Natural killer cell (primary cell): ENCODE measurements at regions not wholly inside any gene's neighbourhood (a gene's known extent, or its start where the extent isn't known, plus 50 kb on each side); places are given as distances from the start of the nearest gene placed in this dataset.
A peak's percentile ranks its signal among the peaks of the same experiment; 100 is the strongest.

ENCODE experiments used
- ATAC-seq, 3 donors: fragments of 150-1000 bp in 2 of 3; fragments of 200-7000 bp in 1 of 3; cut with Tn5 transposase; 1 replicate in 1 of 3; 2 replicates in 2 of 3; pipeline ENCODE4 v1.10.0; 2021; ENCODE audit warnings: mild to moderate bottlenecking in 2 of 3, moderate library complexity in 2 of 3
- DNase-seq, 2 donors: peaks; one replicate each; pipeline versions ENCODE4 v3.0.0 to v3.0.0-alpha.2; 2013 to 2021; ENCODE audit warnings: mixed read lengths in 1 of 2
- H3K27ac ChIP-seq: one replicate; pipeline ENCODE4 v1.5.1; 2013; ENCODE audit warnings: mild to moderate bottlenecking, low read length
- H3K27me3 ChIP-seq: one replicate; pipeline ENCODE4 v1.6.1; 2013; ENCODE audit warnings: low read length; ENCODE audit not compliant: control insufficient read depth, insufficient read depth
- H3K36me3 ChIP-seq: one replicate; pipeline ENCODE4 v1.6.1; 2013; ENCODE audit warnings: low read length; ENCODE audit not compliant: control insufficient read depth, insufficient read depth
- H3K4me1 ChIP-seq: one replicate; pipeline ENCODE4 v1.6.1; 2013; ENCODE audit warnings: low read length; ENCODE audit not compliant: control insufficient read depth, insufficient read depth
- H3K4me3 ChIP-seq: one replicate; pipeline ENCODE4 v1.5.1; 2013; ENCODE audit warnings: low read length
- H3K9me3 ChIP-seq: one replicate; pipeline ENCODE4 v1.6.1; 2013; ENCODE audit warnings: low read length; ENCODE audit not compliant: control insufficient read depth, insufficient read depth
- H3K27ac Mint-ChIP-seq, 2 donors: one replicate each; pipeline ENCODE4 v1.8.0; 2022; ENCODE audit warnings: mild to moderate bottlenecking in 2 of 2, mixed read lengths in 2 of 2, moderate library complexity in 1 of 2
- H3K27me3 Mint-ChIP-seq, 2 donors: one replicate each; pipeline ENCODE4 v1.8.0; 2022; ENCODE audit warnings: low read depth in 2 of 2, mixed read lengths in 2 of 2
- H3K36me3 Mint-ChIP-seq: one replicate; pipeline ENCODE4 v1.8.0; 2022; ENCODE audit warnings: mixed read lengths
- H3K4me1 Mint-ChIP-seq, 2 donors: one replicate each; pipeline ENCODE4 v1.8.0; 2022; ENCODE audit warnings: mixed read lengths in 2 of 2
- H3K4me3 Mint-ChIP-seq: one replicate; pipeline ENCODE4 v1.8.0; 2022; ENCODE audit warnings: mild to moderate bottlenecking, moderate library complexity, mixed read lengths
- H3K9me3 Mint-ChIP-seq, 2 donors: one replicate each; pipeline ENCODE4 v1.8.0; 2022; ENCODE audit warnings: mixed read lengths in 2 of 2
- WGBS: methylation state at CpG from one replicate; pipeline ENCODE4 v1.1.7; 2013; ENCODE audit warnings: missing lambda C conversion rate; ENCODE audit not compliant: insufficient coverage; 5-methylcytosine and 5-hydroxymethylcytosine counted together
- intact Hi-C: fragments of 100-400 bp; cut with micrococcal nuclease; formaldehyde crosslinking; loops from one replicate; pipeline ENCODE4 v1.14.2; 2022
- TF ChIP-seq, protein P1 (sequence below): fragments of 200-600 bp; IDR thresholded peaks from one replicate; pipeline ENCODE4 v1.8.0; 2022; ENCODE audit warnings: antibody characterized with exemption

DNA sequence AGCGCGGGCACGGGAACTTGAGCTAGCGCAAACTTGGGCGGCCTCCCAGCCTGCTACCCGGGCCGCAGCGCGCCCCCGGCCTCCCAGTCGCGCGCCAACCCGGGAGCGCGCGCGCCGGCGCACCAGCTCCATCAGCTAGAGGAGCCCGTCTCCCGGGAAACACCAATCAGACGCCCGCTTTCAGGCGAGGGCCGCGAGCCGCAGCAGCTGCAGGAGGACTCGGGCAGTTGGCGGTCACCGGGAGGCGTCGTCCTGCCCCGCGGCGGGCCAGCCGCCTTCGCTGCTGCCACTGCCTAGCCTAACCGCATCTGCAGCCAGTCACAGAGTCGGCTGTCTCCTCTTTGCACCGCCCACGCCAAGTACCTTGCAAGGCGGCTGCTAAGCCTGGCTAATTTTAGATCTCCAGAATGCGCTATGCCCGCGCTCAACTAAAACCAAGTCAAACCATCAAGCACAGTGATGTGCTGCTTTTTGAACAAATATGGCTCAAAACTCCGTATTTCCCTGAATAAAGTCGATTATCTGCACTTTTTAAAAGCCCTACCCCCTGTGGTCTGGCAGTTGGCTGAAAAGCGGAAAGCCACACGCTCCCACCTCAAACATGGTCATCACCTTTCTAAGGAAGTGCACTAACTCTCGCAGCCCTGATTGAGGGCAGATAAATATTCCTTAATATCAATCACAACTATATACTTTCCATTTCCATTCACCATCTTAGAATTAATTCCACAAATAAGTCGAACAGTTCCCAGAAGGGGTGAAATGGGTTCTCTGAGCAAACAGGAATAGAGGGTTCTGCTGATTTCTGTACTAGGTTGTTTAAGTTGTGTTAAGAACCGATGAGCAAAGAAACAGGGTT lies 221.8 kb downstream of the MEF2C start:
- H3K9me3 ChIP-seq = peaks cover 24% of the 10 kb centered on the region
- DNase-seq (peak in 1 of 2 donors; percentile 33), ATAC-seq (peak; percentile 50 to 71 (median 62))
- peak overlapping the region; percentile 77 for H3K4me3 Mint-ChIP-seq
- peak overlapping the region; percentile 3 to 58 for H3K27ac Mint-ChIP-seq
- peaks cover 15 to 21% of the 10 kb centered on the region in 2 donors for H3K4me1 Mint-ChIP-seq
- H3K4me3 ChIP-seq = peak overlapping the region; percentile 3
- H3K4me1 ChIP-seq = peaks cover 27% of the 10 kb centered on the region
- H3K36me3 Mint-ChIP-seq = peaks cover 10% of the 10 kb centered on the region
- no peak overlapping the region for H3K27ac ChIP-seq
- TF ChIP-seq, protein P1, sequence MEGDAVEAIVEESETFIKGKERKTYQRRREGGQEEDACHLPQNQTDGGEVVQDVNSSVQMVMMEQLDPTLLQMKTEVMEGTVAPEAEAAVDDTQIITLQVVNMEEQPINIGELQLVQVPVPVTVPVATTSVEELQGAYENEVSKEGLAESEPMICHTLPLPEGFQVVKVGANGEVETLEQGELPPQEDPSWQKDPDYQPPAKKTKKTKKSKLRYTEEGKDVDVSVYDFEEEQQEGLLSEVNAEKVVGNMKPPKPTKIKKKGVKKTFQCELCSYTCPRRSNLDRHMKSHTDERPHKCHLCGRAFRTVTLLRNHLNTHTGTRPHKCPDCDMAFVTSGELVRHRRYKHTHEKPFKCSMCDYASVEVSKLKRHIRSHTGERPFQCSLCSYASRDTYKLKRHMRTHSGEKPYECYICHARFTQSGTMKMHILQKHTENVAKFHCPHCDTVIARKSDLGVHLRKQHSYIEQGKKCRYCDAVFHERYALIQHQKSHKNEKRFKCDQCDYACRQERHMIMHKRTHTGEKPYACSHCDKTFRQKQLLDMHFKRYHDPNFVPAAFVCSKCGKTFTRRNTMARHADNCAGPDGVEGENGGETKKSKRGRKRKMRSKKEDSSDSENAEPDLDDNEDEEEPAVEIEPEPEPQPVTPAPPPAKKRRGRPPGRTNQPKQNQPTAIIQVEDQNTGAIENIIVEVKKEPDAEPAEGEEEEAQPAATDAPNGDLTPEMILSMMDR = no peak
- peaks cover 58 to 84% of the 10 kb centered on the region in 2 donors for H3K27me3 Mint-ChIP-seq
- H3K27me3 ChIP-seq = peaks cover 82% of the 10 kb centered on the region
- intact Hi-C loops = no loop called here
- no peaks in the 10 kb centered on the region for H3K36me3 ChIP-seq
- peaks cover 0 to 3% of the 10 kb centered on the region in 2 donors for H3K9me3 Mint-ChIP-seq
- 2% methylated on average over 53 of the region's 53 CpGs for WGBS

- Histone ChIP-seq H3K4me3 (no peak overlapping the region), H3K4me1 (peaks cover 21% of the 10 kb centered on the region), H3K36me3 (no peaks in the 10 kb centered on the region), H3K27ac (no peak overlapping the region), H3K9me3 (peaks cover 18% of the 10 kb centered on the region), H3K27me3 (peaks cover 76% of the 10 kb centered on the region)
- WGBS = 6% methylated on average over 38 of the region's 41 CpGs
- no peak overlapping the region for H3K27ac Mint-ChIP-seq
- peaks cover 9 to 16% of the 10 kb centered on the region in 2 donors for H3K4me1 Mint-ChIP-seq
- ATAC-seq = peak; percentile 48 to 82 (median 69)
- peak overlapping the region; percentile 67 for H3K4me3 Mint-ChIP-seq
- H3K9me3 Mint-ChIP-seq = peaks cover 0 to 3% of the 10 kb centered on the region in 2 donors
- peaks cover 52 to 77% of the 10 kb centered on the region in 2 donors for H3K27me3 Mint-ChIP-seq
- TF ChIP-seq, protein P1 = no peak
- no peak for DNase-seq
- H3K36me3 Mint-ChIP-seq = peaks cover 9% of the 10 kb centered on the region
- intact Hi-C loops = no loop called here
These were observed 222.6 kb downstream of the MEF2C start for GRCh38 chr5:88660264-88660946.

DNA sequence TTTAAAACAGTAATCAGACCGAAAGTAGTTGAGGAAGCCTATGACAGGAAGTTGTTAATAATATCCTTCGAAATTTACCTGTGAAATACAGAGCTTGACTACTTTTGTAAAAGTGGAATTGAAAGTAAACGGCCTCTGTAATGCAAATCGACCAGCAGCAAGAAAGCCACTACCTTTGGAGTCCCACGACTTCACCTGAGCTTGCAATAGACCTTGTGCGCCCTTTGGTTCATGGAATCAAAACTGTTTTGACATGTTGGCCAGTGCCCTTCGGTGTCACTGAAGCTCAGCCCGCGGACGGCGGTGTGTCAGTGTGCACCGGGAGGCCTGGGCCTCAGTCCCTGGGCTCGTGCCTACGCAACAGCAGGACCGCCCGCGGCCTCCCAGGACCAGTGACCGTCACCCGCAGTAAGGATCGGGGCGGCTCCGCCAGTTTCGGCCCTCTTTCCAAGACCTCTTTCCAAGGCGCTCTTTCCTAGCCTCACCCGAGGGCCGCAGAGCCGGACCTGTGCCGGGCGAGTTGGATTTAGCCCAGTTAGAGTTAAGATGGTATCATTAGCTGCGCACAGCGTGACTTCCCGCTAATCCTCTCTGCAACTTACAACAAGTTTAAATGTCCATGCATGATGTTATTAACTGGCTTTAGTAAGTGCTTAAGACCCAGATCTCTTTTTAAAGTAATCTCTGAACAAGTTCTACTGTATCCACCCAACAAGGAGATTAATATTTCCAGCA lies 223.3 kb downstream of the MEF2C start:
- Histone ChIP-seq H3K36me3 (no peaks in the 10 kb centered on the region), H3K4me1 (peaks cover 21% of the 10 kb centered on the region), H3K9me3 (peaks cover 14% of the 10 kb centered on the region), H3K27ac (no peak overlapping the region), H3K4me3 (no peak overlapping the region), H3K27me3 (peaks cover 69% of the 10 kb centered on the region)
- WGBS = 12% methylated on average over 32 of the region's 32 CpGs
- intact Hi-C loops = no loop called here
- Mint-ChIP-seq H3K36me3 (peaks cover 9% of the 10 kb centered on the region), H3K9me3 (peaks cover 0 to 3% of the 10 kb centered on the region in 2 donors), H3K27me3 (peaks cover 49 to 71% of the 10 kb centered on the region in 2 donors), H3K27ac (no peak overlapping the region), H3K4me3 (peak overlapping the region; percentile 56), H3K4me1 (peaks cover 9 to 16% of the 10 kb centered on the region in 2 donors)
- no peak for DNase-seq
- TF ChIP-seq, protein P1 = no peak
- ATAC-seq = no peak
